Neural cell (in vitro differentiated cells): ENCODE measurements at regions not wholly inside any gene's neighbourhood (a gene's known extent, or its start where the extent isn't known, plus 50 kb on each side); places are given as distances from the start of the nearest gene placed in this dataset.

Experiments used
- H2AFZ ChIP-seq: fragments of 200-600, 300-800 bp; sonication (generic), shearing (Covaris generic); 2 replicates; pipeline ENCODE4 v1.6.0; 2014; ENCODE audit warnings: low read depth, mild to moderate bottlenecking, antibody characterized with exemption, low read length, moderate library complexity
- H3F3A ChIP-seq: fragments of 200-600 bp; shearing (Covaris generic); 2 replicates; pipeline ENCODE4 v1.6.1; 2016; ENCODE audit warnings: mild to moderate bottlenecking, moderate library complexity, mixed read lengths, antibody characterized with exemption, low read length; ENCODE audit not compliant: insufficient read depth, poor library complexity, severe bottlenecking
- H3K27ac ChIP-seq: fragments of 200-600, 300-800 bp; sonication (generic), shearing (Covaris generic); 2 replicates; pipeline ENCODE4 v1.5.1; 2014; ENCODE audit warnings: mild to moderate bottlenecking, low read length, moderate library complexity
- H3K27me3 ChIP-seq: fragments of 300-800, 200-600 bp; sonication (generic), shearing (Covaris generic); 2 replicates; pipeline ENCODE4 v1.6.0; 2014; ENCODE audit warnings: mild to moderate bottlenecking, low read depth, low read length, moderate library complexity; ENCODE audit not compliant: insufficient read depth
- H3K36me3 ChIP-seq: fragments of 300-800, 200-600 bp; sonication (generic), shearing (Covaris generic); 2 replicates; pipeline ENCODE4 v1.5.1; 2014; ENCODE audit warnings: mild to moderate bottlenecking, antibody characterized with exemption, low read length, moderate library complexity; ENCODE audit not compliant: insufficient read depth
- H3K4me2 ChIP-seq: fragments of 300-800, 200-600 bp; sonication (generic), shearing (Covaris generic); 2 replicates; pipeline ENCODE4 v1.6.0; 2014; ENCODE audit warnings: mild to moderate bottlenecking, low read length
- H3K4me3 ChIP-seq: fragments of 300-800, 200-600 bp; sonication (generic), shearing (Covaris generic); 2 replicates; pipeline ENCODE4 v1.5.1; 2014; ENCODE audit warnings: mild to moderate bottlenecking, low read length, moderate library complexity
- H3K79me2 ChIP-seq: fragments of 200-600 bp; shearing (Covaris generic); replicated peaks from 2 replicates; pipeline ENCODE4 v1.6.0; 2014; ENCODE audit warnings: mild to moderate bottlenecking, low read length, moderate library complexity; ENCODE audit not compliant: insufficient read depth
- H3K9ac ChIP-seq: fragments of 300-800, 200-600 bp; sonication (generic), shearing (Covaris generic); 2 replicates; pipeline ENCODE4 v1.6.1; 2016; ENCODE audit warnings: mild to moderate bottlenecking, low read length, mixed read lengths
- H3K9me2 ChIP-seq: fragments of 200-600 bp; shearing (Covaris generic); 2 replicates; pipeline ENCODE4 v1.6.1; 2016; ENCODE audit warnings: mild to moderate bottlenecking, low read length, mixed read lengths; ENCODE audit not compliant: insufficient read depth
- H3K9me3 ChIP-seq: fragments of 200-600, 300-800 bp; sonication (generic), shearing (Covaris generic); 2 replicates; pipeline ENCODE4 v1.6.1; 2016; ENCODE audit warnings: mild to moderate bottlenecking, mixed run types, low read length, moderate library complexity, mixed read lengths
- H4K20me1 ChIP-seq: fragments of 200-600 bp; shearing (Covaris generic); 2 replicates; pipeline ENCODE4 v1.6.1; 2016; ENCODE audit warnings: mild to moderate bottlenecking, mixed run types; ENCODE audit not compliant: insufficient read depth
- CTCF ChIP-seq: fragments of 450-650 bp; IDR thresholded peaks from 2 replicates; pipeline ENCODE4 v1.5.1; 2014; ENCODE audit warnings: antibody characterized with exemption, mild to moderate bottlenecking, moderate library complexity; ENCODE audit not compliant: poor library complexity, severe bottlenecking
- EP300 ChIP-seq: fragments of 450-650 bp; conservative IDR thresholded peaks from 2 replicates; pipeline ENCODE4 v1.6.1; 2014; ENCODE audit warnings: antibody characterized with exemption, mild to moderate bottlenecking, moderate library complexity; ENCODE audit not compliant: poor library complexity, severe bottlenecking
- EZH2 ChIP-seq: fragments of 200-600, 300-800 bp; shearing (Covaris generic), sonication (generic); IDR thresholded peaks from 2 replicates; pipeline ENCODE4 v1.6.1; 2014; ENCODE audit warnings: antibody characterized with exemption, low read length, borderline replicate concordance, mild to moderate bottlenecking; ENCODE audit not compliant: insufficient read depth, poor library complexity, severe bottlenecking
- MXI1 ChIP-seq: fragments of 450-650 bp; conservative IDR thresholded peaks from 2 replicates; pipeline ENCODE4 v1.6.1; 2014; ENCODE audit warnings: antibody characterized with exemption, mild to moderate bottlenecking; ENCODE audit not compliant: poor library complexity, severe bottlenecking
- POLR2AphosphoS5 ChIP-seq: IDR thresholded peaks from 2 replicates; pipeline ENCODE4 v1.6.1; 2012
- RAD21 ChIP-seq: fragments of 450-650 bp; conservative IDR thresholded peaks from 2 replicates; pipeline ENCODE4 v1.6.1; 2014; ENCODE audit warnings: antibody characterized with exemption, mild to moderate bottlenecking, moderate library complexity
- REST ChIP-seq: IDR thresholded peaks from 2 replicates; pipeline ENCODE4 v1.6.1; 2012; ENCODE audit warnings: borderline replicate concordance
- SMC3 ChIP-seq: fragments of 450-650 bp; conservative IDR thresholded peaks from 2 replicates; pipeline ENCODE4 v1.6.1; 2014; ENCODE audit warnings: antibody characterized with exemption, mild to moderate bottlenecking, moderate library complexity; ENCODE audit not compliant: poor library complexity
- TAF1 ChIP-seq: IDR thresholded peaks from 2 replicates; pipeline ENCODE4 v1.6.1; 2012; ENCODE audit warnings: low read depth

GRCh38 chr5:68757626-68758212 lies 336.1 kb upstream of the SLC30A5 start:
- Histone ChIP-seq H3K9ac (no peak overlapping the region), H3F3A (no peaks in the 10 kb centered on the region), H4K20me1 (no peaks in the 10 kb centered on the region), H3K27ac (no peak overlapping the region), H3K36me3 (no peaks in the 10 kb centered on the region), H2AFZ (no peak overlapping the region), H3K79me2 (no peaks in the 10 kb centered on the region), H3K4me2 (no peak overlapping the region), H3K9me2 (no peaks in the 10 kb centered on the region), H3K27me3 (no peaks in the 10 kb centered on the region), H3K4me3 (no peak overlapping the region), H3K9me3 (no peaks in the 10 kb centered on the region)
- TF ChIP-seq EP300 (no peak), TAF1 (no peak), SMC3 (no peak), MXI1 (no peak), RAD21 (no peak), EZH2 (no peak), CTCF (no peak), POLR2AphosphoS5 (no peak), REST (no peak)

GRCh38 chr5:68759593-68759992 lies 334.2 kb upstream of the SLC30A5 start:
- Histone ChIP-seq H3K4me3 (no peak overlapping the region), H3K36me3 (no peaks in the 10 kb centered on the region), H3K4me2 (no peak overlapping the region), H3K9ac (no peak overlapping the region), H2AFZ (no peak overlapping the region), H3F3A (no peaks in the 10 kb centered on the region), H3K27ac (no peak overlapping the region), H3K9me3 (no peaks in the 10 kb centered on the region), H3K79me2 (no peaks in the 10 kb centered on the region), H3K9me2 (no peaks in the 10 kb centered on the region), H3K27me3 (no peaks in the 10 kb centered on the region), H4K20me1 (no peaks in the 10 kb centered on the region)
- no peak for TF ChIP-seq MXI1
- no peak for TF ChIP-seq EP300
- TF ChIP-seq TAF1: no peak
- no peak for TF ChIP-seq EZH2
- TF ChIP-seq POLR2AphosphoS5: no peak
- no peak for TF ChIP-seq RAD21
- no peak for TF ChIP-seq SMC3
- TF ChIP-seq CTCF: no peak
- TF ChIP-seq REST: no peak
